ENCODE measurements at regions not wholly inside any gene's neighbourhood (a gene's known extent, or its start where the extent isn't known, plus 50 kb on each side); places are given as distances from the start of the nearest gene placed in this dataset.

GRCh38 chr17:13107676-13108235 is 89.9 kb upstream of the ELAC2 start:
- no peak for FAIRE-seq
- TF ChIP-seq CTCF (IDR thresholded peaks at IDR 0.05; ENCODE audit: insufficient read depth, low read length, severe bottlenecking): no peak
- no peak for DNase-seq (ENCODE audit: low read depth)

GRCh38 chr17:13106171-13106570 is 88.3 kb upstream of the ELAC2 start:
- no peaks in the 10 kb centered on the region for H3K36me3 ChIP-seq (ENCODE audit: control insufficient read depth, insufficient read depth, low read length)
- no peak for TF ChIP-seq CTCF (IDR thresholded peaks at IDR 0.05; ENCODE audit: insufficient read depth, low read length, severe bottlenecking)
- H3K4me3 ChIP-seq (ENCODE audit: low read depth, low read length): no peak overlapping the region
- DNase-seq (ENCODE audit: low read depth) (no peak), FAIRE-seq (no peak)
- no peaks in the 10 kb centered on the region for H3K27me3 ChIP-seq (ENCODE audit: control insufficient read depth, insufficient read depth, low read length)

More at GRCh38 chr17:13107676-13108235, 89.9 kb upstream of the ELAC2 start:
- Histone ChIP-seq H3K36me3 (ENCODE audit: control insufficient read depth, insufficient read depth, low read length) (no peaks in the 10 kb centered on the region), H3K4me3 (ENCODE audit: low read depth, low read length) (no peak overlapping the region), H3K27me3 (ENCODE audit: control insufficient read depth, insufficient read depth, low read length) (no peaks in the 10 kb centered on the region)

- FAIRE-seq: no peak
- TF ChIP-seq CTCF (IDR thresholded peaks at IDR 0.05; ENCODE audit: insufficient read depth, low read length, severe bottlenecking): no peak
- Histone ChIP-seq H3K4me3 (ENCODE audit: low read depth, low read length) (no peak overlapping the region), H3K27me3 (ENCODE audit: control insufficient read depth, insufficient read depth, low read length) (no peaks in the 10 kb centered on the region), H3K36me3 (ENCODE audit: control insufficient read depth, insufficient read depth, low read length) (no peaks in the 10 kb centered on the region)
- no peak for DNase-seq (ENCODE audit: low read depth)
Measured at GRCh38 chr17:13104576-13104975, 86.7 kb upstream of the ELAC2 start.

GRCh38 chr17:13102477-13102876 is 84.7 kb upstream of the ELAC2 start:
- Histone ChIP-seq H3K36me3 (ENCODE audit: control insufficient read depth, insufficient read depth, low read length) (no peaks in the 10 kb centered on the region), H3K27me3 (ENCODE audit: control insufficient read depth, insufficient read depth, low read length) (no peaks in the 10 kb centered on the region), H3K4me3 (ENCODE audit: low read depth, low read length) (no peak overlapping the region)
- DNase-seq (ENCODE audit: low read depth) (no peak), FAIRE-seq (no peak)
- no peak for TF ChIP-seq CTCF (IDR thresholded peaks at IDR 0.05; ENCODE audit: insufficient read depth, low read length, severe bottlenecking)

- no peak for TF ChIP-seq CTCF (IDR thresholded peaks at IDR 0.05; ENCODE audit: insufficient read depth, low read length, severe bottlenecking)
- FAIRE-seq (no peak), DNase-seq (ENCODE audit: low read depth) (no peak)
- H3K27me3 ChIP-seq (ENCODE audit: control insufficient read depth, insufficient read depth, low read length): no peaks in the 10 kb centered on the region
- H3K4me3 ChIP-seq (ENCODE audit: low read depth, low read length): no peak overlapping the region
- H3K36me3 ChIP-seq (ENCODE audit: control insufficient read depth, insufficient read depth, low read length): no peaks in the 10 kb centered on the region
Measured at GRCh38 chr17:13099926-13100325, 82.1 kb upstream of the ELAC2 start.

- H3K4me3 ChIP-seq (ENCODE audit: low read depth, low read length): no peak overlapping the region
- DNase-seq (ENCODE audit: low read depth) (no peak), FAIRE-seq (no peak)
- no peaks in the 10 kb centered on the region for H3K27me3 ChIP-seq (ENCODE audit: control insufficient read depth, insufficient read depth, low read length)
- TF ChIP-seq CTCF (IDR thresholded peaks at IDR 0.05; ENCODE audit: insufficient read depth, low read length, severe bottlenecking): no peak
- H3K36me3 ChIP-seq (ENCODE audit: control insufficient read depth, insufficient read depth, low read length): no peaks in the 10 kb centered on the region
Measured at GRCh38 chr17:13099089-13099735, 81.4 kb upstream of the ELAC2 start.
